Memory B cell (primary cell): ENCODE measurements at regions not wholly inside any gene's neighbourhood (a gene's known extent, or its start where the extent isn't known, plus 50 kb on each side); places are given as distances from the start of the nearest gene placed in this dataset.

Source experiments
- ATAC-seq: fragments of 150-1000 bp; cut with Tn5 transposase; 2 replicates; pipeline ENCODE4 v1.10.0; 2021; ENCODE audit warnings: low read depth, mild to moderate bottlenecking, moderate library complexity
- DNase-seq, 2 donors: peaks; one replicate each; pipeline ENCODE4 v3.0.0; 2022; ENCODE audit warnings: low spot score in 2 of 2
- H3K27ac Mint-ChIP-seq: one replicate; pipeline ENCODE4 v1.8.0; 2022; ENCODE audit warnings: mild to moderate bottlenecking, moderate library complexity, mixed read lengths
- H3K27me3 Mint-ChIP-seq: one replicate; pipeline ENCODE4 v1.8.0; 2022; ENCODE audit warnings: mixed read lengths
- H3K36me3 Mint-ChIP-seq: one replicate; pipeline ENCODE4 v1.8.0; 2022; ENCODE audit warnings: mild to moderate bottlenecking, mixed read lengths
- H3K4me1 Mint-ChIP-seq: one replicate; pipeline ENCODE4 v1.8.0; 2022; ENCODE audit warnings: mixed read lengths
- H3K4me3 Mint-ChIP-seq: one replicate; pipeline ENCODE4 v1.8.0; 2022; ENCODE audit warnings: mild to moderate bottlenecking, moderate library complexity, mixed read lengths
- H3K9me3 Mint-ChIP-seq: one replicate; pipeline ENCODE4 v1.8.0; 2022; ENCODE audit warnings: mixed read lengths

DNA sequence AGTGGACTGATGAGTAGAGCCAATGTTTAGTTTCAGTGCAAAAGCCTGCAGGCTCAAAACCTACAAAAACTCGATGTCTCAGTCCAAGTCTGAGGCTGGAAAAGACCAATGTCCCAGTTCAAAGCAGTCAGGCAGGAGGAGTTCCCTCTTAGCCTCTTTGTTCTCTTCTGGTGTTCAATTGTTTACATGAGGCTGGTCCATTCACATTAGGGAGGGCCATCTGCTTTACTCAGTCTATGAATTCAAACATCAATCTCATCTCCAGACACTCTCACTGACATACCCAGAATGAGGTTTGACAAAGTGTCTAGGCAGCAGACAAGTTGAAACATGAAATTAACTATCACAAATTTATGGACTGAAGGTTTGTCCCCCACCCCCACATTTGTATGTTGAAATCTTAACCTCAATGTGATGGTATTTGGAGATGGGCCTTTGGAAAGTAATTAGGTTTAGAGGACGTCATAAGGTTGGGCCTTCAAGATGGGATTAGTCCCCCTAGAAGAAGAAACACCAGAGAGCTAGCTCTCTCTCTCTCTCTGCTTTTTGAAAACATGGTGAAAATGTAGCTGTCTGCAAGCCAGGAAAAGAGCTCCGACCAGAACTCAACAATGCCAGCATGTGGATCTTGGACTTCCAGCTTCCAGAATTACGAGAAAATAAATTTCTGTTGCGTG lies 438.5 kb upstream of the RGMA start:
- Mint-ChIP-seq H3K36me3 (no peaks in the 10 kb centered on the region), H3K27ac (no peak overlapping the region), H3K4me1 (no peaks in the 10 kb centered on the region), H3K9me3 (peaks cover 2% of the 10 kb centered on the region), H3K27me3 (peaks cover 3% of the 10 kb centered on the region), H3K4me3 (no peak overlapping the region)
- DNase-seq, result no peak
- no peak for ATAC-seq

DNA sequence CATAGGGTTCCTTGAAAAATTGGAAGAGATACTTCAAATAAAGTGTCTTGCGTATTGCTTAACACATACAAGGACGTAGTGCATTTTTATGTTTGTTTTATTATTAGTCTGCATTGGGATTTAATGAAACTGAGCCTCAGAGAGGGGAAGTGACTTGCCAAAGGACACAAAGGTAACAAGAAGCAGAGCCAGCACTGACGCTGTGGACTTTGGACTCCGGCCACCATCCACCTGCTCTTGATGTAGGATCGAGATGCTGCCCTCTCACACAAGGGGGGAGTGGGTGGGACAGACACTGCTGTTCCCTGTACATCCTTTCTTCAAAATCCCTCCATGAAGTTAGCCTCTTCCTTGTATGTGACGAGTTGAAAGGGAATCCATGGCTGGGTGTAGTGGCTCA lies 435.4 kb upstream of the RGMA start:
- ATAC-seq (no peak), DNase-seq (no peak)
- no peak overlapping the region for H3K4me3 Mint-ChIP-seq
- H3K27me3 Mint-ChIP-seq, result peaks cover 3% of the 10 kb centered on the region
- H3K36me3 Mint-ChIP-seq, result no peaks in the 10 kb centered on the region
- no peak overlapping the region for H3K27ac Mint-ChIP-seq
- no peaks in the 10 kb centered on the region for H3K4me1 Mint-ChIP-seq
- H3K9me3 Mint-ChIP-seq, result peaks cover 2% of the 10 kb centered on the region

DNA sequence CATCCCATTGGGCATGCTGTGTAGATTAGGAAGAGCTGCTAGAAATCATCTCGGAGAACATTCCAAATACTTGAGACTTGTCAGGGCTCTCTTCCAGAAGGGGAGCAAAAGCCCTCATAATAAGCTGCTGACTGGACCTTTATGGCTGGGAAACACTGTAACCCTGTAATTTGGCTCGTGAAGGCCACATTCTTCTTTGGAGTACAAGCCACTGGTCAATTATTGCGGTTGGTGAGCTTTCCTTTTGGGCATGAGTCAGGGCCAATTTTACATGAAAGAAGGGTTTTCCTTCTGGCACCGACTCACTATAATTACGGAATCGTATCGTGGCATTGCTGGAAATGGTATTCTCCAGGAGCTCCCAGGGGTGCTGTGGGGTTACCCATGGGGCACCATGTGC lies 434.5 kb upstream of the RGMA start:
- Mint-ChIP-seq H3K4me3 (no peak overlapping the region), H3K36me3 (no peaks in the 10 kb centered on the region), H3K27me3 (peaks cover 3% of the 10 kb centered on the region), H3K4me1 (no peaks in the 10 kb centered on the region), H3K9me3 (peaks cover 2% of the 10 kb centered on the region), H3K27ac (no peak overlapping the region)
- DNase-seq (no peak), ATAC-seq (no peak)

DNA sequence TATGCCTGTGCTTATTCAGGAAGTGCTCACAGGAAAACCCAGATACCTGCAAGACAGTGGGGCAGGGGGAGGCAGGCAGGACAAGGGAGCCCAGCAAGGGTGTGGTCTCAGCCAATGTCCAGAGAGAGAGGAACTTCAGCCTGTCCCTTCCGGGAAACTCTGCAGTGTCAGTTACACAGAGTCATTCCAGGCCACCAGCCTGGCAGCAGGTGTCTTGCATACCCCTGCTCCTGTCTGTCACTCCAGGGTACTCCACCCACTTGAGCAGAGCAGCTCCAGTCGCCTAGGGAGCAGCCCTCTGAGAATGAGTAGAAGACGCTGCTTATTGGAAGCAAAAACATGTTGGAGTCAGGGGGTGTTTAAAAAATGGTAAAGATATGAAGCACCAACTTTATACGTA lies 431.2 kb upstream of the RGMA start:
- Mint-ChIP-seq H3K4me3 (no peak overlapping the region), H3K27ac (no peak overlapping the region), H3K27me3 (peaks cover 3% of the 10 kb centered on the region)

DNA sequence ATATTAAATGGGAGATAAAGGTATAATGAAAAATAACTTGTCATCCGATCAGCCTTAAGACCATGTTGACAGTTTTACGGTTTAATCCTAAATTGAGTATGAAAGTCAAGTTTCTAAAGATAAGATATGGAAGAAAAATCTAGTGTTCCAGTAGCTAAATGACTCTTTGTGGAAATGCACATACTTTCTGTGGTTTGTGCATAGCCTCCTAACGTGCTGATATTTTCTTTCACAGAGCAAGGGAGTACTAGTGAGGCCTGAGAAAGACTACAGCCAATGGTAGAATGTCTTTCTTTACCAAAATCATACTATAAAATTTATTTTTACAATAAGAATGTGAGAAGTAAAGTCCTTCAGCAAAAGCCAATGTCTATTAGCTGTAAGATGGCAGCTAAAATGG lies 430.6 kb upstream of the RGMA start:
- Mint-ChIP-seq H3K36me3 (no peaks in the 10 kb centered on the region), H3K27ac (no peak overlapping the region), H3K4me3 (no peak overlapping the region), H3K4me1 (no peaks in the 10 kb centered on the region), H3K27me3 (peaks cover 3% of the 10 kb centered on the region), H3K9me3 (peaks cover 2% of the 10 kb centered on the region)
- no peak for ATAC-seq
- no peak for DNase-seq

More for the DNA sequence above, 431.2 kb upstream of the RGMA start:
- no peak for ATAC-seq
- no peak for DNase-seq
- peaks cover 2% of the 10 kb centered on the region for H3K9me3 Mint-ChIP-seq
- no peaks in the 10 kb centered on the region for H3K36me3 Mint-ChIP-seq
- H3K4me1 Mint-ChIP-seq, result no peaks in the 10 kb centered on the region

DNA sequence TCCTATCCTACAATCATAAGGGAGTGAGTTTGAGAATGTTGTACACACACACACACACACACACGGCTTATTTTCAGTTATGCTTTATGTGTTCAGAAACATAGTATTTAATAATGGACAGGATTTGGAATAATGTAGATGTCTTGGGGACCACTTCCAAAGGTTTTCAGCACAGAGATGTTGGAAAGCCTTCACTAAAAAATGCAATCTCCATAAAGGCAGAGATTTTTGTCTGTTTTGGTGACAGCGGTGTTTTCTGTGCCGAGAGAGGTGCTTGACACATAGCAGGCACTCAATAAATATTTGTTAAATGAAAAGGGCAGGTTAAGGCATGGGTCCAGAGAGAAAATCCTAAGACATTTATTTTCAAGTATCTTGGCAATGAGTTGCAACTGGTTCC lies 428.2 kb upstream of the RGMA start:
- Mint-ChIP-seq H3K4me1 (no peaks in the 10 kb centered on the region), H3K27me3 (no peaks in the 10 kb centered on the region), H3K4me3 (no peak overlapping the region), H3K36me3 (no peaks in the 10 kb centered on the region), H3K27ac (no peak overlapping the region), H3K9me3 (no peaks in the 10 kb centered on the region)
- ATAC-seq, result no peak
- DNase-seq, result no peak

DNA sequence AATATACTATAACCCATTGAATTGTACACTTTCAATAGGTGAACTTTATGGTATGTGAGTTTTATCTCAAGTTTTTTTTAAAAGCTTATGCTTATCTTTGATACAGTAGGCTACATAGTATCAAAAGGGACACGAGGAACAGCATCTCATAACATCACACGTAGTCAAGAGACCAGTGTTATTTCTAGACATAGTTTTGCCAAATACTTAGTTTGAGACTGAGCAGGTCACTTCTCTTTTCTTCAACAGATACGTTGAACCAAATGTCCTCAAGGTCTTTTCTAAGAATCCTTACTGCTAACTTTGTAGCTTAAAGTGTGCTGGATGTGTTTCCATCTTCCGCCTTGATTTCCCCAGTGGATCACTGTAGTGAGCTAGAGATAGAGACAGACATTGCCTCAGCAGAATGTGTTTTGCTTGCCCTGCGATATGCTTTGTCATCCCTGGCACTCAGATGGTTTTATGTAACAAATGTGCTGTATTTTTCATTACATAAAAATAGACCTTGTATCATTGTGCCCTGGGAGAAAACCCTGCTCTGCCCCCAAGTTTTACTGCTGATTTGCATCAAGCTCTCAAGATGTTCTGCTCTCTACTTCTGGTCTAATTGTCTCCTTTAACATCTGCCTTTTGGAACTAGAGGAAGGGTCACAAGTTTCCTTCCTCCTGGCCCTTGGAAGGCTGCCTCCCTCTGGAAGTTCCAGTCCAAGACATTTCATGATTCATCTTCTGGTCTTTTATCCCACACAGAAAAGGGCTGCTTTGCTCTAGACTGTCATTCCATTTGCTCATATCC lies 426.4 kb upstream of the RGMA start:
- ATAC-seq (no peak), DNase-seq (no peak)
- Mint-ChIP-seq H3K9me3 (no peaks in the 10 kb centered on the region), H3K4me3 (no peak overlapping the region), H3K36me3 (no peaks in the 10 kb centered on the region), H3K27me3 (no peaks in the 10 kb centered on the region), H3K4me1 (no peaks in the 10 kb centered on the region), H3K27ac (no peak overlapping the region)

DNA sequence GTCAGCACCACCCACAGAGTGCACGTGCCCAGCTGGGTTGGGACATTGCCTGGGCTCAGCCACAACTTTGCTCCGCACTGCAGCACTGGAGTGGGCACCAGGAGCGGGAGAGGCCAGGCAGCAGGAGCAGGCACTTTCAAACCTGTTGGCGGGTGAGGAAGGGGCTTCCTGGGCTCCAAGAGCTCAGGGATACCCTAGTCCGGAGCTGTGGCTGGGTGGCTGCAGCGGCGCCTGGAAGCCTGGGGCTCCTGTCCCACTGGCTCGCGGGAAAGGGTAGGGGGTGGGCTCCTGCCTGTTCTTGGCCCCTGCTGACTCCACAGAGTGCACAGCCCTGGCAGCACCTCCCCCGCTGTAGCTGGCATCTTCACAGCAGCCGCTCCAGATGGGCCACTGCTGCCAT lies 417.6 kb upstream of the RGMA start:
- Mint-ChIP-seq H3K27me3 (no peaks in the 10 kb centered on the region), H3K36me3 (no peaks in the 10 kb centered on the region), H3K27ac (no peak overlapping the region), H3K4me3 (no peak overlapping the region), H3K4me1 (no peaks in the 10 kb centered on the region), H3K9me3 (no peaks in the 10 kb centered on the region)
- DNase-seq (no peak), ATAC-seq (no peak)

DNA sequence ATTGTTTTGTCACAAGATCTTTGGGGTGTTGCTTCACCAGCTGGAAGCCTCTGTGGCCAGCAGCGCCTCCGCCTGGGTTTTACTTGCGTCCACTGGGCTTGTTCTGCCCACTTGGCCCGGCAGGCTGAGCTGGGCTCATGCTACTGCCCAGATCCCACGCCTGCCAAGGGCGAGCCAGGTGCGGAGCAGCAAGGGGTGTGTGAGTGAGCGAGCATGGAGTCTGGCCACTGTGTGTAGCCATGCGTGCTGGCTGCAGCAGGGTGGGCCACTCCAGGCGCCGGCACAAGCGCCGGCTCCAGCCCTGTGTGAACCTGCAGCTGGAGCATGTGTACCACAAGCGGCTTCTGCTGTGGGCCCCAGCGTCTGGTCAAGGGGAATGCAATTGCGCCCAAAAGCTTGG lies 416.5 kb upstream of the RGMA start:
- Mint-ChIP-seq H3K4me1 (no peaks in the 10 kb centered on the region), H3K27me3 (no peaks in the 10 kb centered on the region), H3K27ac (no peak overlapping the region), H3K9me3 (no peaks in the 10 kb centered on the region), H3K36me3 (no peaks in the 10 kb centered on the region), H3K4me3 (no peak overlapping the region)
- ATAC-seq (no peak), DNase-seq (no peak)

DNA sequence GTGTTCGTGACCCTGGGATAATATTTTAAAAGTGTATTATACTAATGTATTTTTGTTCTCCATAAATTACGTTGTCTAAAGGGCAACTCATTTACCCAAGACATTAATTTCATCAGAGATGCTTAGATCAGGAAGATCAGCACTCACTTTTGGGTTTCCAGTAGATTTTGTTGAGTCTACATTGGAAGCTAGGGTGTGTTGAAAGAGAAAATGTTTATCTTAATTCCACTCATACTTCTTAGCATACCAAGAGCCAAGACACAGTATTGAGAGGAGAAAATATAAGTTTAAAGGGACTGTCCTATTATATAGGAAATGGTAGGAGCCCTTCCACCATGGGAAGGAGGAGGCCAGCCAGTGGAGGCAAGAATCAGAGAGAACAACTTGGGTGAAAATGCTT lies 412.9 kb upstream of the RGMA start:
- Mint-ChIP-seq H3K27ac (no peak overlapping the region), H3K9me3 (peaks cover 2% of the 10 kb centered on the region), H3K36me3 (no peaks in the 10 kb centered on the region), H3K4me3 (no peak overlapping the region), H3K4me1 (no peaks in the 10 kb centered on the region), H3K27me3 (no peaks in the 10 kb centered on the region)
- no peak for DNase-seq
- no peak for ATAC-seq

DNA sequence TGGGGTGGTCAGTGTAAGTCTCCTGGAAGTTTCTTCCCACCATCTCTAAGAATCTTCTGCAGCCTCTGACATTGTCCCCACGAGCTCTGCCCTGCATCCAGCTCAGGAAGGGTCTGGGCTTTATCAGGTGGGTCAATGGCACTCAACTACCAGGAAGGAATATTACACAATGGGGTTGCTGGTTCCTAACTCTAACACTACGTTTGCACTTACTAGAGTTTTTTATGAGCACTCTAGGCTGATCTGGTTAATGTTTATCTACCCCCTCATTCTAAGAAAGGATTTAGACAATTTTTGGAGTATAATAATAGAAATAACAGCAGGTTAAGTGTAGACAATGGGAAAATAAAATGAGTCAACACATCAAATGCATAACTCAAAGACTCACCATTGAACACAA lies 411.1 kb upstream of the RGMA start:
- no peak overlapping the region for H3K27ac Mint-ChIP-seq
- peaks cover 2% of the 10 kb centered on the region for H3K9me3 Mint-ChIP-seq
- ATAC-seq (no peak), DNase-seq (no peak)
- no peaks in the 10 kb centered on the region for H3K27me3 Mint-ChIP-seq
- no peaks in the 10 kb centered on the region for H3K4me1 Mint-ChIP-seq
- no peaks in the 10 kb centered on the region for H3K36me3 Mint-ChIP-seq
- no peak overlapping the region for H3K4me3 Mint-ChIP-seq

DNA sequence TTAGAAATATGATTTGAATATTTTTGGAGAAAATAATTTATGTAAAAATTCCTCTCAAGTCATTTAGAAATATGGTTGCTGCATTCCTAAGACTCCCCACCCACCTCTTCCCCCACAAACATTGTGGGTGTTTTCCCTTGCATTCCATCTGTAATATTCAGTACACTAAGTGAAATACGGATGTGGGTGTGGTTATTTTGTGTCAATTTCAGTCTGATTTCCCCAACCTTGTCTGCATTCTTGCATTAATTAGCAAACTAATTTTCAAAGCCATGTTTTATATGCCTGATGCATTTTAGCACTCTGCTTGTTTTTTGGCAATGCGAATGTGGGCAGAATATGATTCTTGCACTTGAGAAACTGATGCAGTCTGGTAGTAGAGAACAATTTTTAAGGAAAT lies 408.3 kb upstream of the RGMA start:
- no peak overlapping the region for H3K4me3 Mint-ChIP-seq
- no peaks in the 10 kb centered on the region for H3K4me1 Mint-ChIP-seq
- no peaks in the 10 kb centered on the region for H3K36me3 Mint-ChIP-seq
- DNase-seq (no peak), ATAC-seq (no peak)
- peaks cover 2% of the 10 kb centered on the region for H3K9me3 Mint-ChIP-seq
- no peaks in the 10 kb centered on the region for H3K27me3 Mint-ChIP-seq
- H3K27ac Mint-ChIP-seq, result no peak overlapping the region

DNA sequence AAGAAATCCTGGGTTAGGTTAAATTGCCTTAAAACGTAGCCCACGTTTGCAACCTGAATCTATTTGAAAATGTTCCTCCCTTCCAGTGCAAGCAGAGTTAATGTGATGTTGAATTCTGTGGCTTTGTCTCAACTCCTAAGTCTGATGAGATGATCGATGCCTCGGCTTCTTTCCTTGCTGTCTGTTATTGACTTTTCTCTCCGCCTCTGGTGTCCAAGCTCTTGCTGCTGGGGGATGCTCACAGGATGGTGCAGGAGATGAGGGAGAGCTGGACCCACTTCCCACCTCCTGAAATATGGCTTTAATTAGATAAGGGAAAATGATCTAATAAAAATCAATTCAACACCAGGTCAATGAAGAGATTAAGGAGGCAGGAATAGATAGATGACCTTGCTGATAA lies 407.9 kb upstream of the RGMA start:
- H3K27me3 Mint-ChIP-seq, result no peaks in the 10 kb centered on the region
- H3K36me3 Mint-ChIP-seq, result no peaks in the 10 kb centered on the region
- DNase-seq (no peak), ATAC-seq (no peak)
- H3K4me1 Mint-ChIP-seq, result no peaks in the 10 kb centered on the region
- H3K9me3 Mint-ChIP-seq, result peaks cover 2% of the 10 kb centered on the region
- no peak overlapping the region for H3K4me3 Mint-ChIP-seq
- no peak overlapping the region for H3K27ac Mint-ChIP-seq

DNA sequence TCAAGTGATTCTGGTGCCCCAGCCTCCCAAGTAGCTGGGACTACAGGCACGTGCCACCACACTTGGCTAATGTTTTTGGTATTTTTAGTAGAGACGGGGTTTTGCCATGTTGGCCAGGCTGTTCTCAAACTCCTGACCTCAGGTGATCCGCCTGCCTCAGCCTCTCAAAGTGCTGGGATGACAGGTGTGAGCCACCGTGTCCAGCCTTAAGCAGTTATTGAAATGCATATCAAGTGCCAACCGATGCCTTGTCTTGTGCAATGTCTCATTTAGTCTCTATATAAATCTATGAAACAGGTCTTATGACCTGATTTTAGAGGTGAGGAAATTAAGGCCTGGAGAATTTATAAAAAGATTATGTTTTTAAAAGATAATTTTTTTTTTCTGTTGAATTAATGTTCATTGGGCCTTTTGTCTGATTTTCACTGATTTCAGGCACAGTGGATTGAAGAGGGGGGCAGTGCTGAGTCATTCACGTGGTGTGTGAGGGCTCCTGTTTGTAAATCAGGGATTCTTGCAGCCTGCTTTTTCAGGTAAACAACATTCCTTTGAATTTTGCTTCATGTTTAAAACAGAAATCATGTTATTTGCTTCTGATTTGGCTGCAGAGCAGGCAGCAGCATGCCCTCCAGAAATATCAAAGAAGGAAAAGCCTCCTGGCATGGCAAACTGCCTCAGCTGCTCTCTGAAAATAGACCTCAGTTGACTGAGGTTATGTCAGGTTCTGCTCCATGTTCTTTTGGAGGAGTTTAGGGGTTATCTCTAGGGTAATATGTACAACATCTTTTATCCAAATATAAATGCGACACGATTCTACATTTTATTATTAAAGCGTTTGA lies 407.0 kb upstream of the RGMA start:
- no peak for DNase-seq
- H3K27me3 Mint-ChIP-seq, result no peaks in the 10 kb centered on the region
- no peaks in the 10 kb centered on the region for H3K36me3 Mint-ChIP-seq
- peaks cover 2% of the 10 kb centered on the region for H3K9me3 Mint-ChIP-seq
- no peak for ATAC-seq
- H3K27ac Mint-ChIP-seq, result no peak overlapping the region
- no peak overlapping the region for H3K4me3 Mint-ChIP-seq
- no peaks in the 10 kb centered on the region for H3K4me1 Mint-ChIP-seq
